Esophagus muscularis mucosa (tissue), 4 donors: ENCODE measurements at regions not wholly inside any gene's neighbourhood (a gene's known extent, or its start where the extent isn't known, plus 50 kb on each side); places are given as distances from the start of the nearest gene placed in this dataset.

Experiments
- EP300 ChIP-seq: sonication (generic); formaldehyde crosslinking; IDR thresholded peaks from one replicate; pipeline ENCODE4 v1.6.1; 2017; ENCODE audit warnings: antibody characterized with exemption
- POLR2A ChIP-seq: fragments of 450-650 bp; IDR thresholded peaks from one replicate; pipeline ENCODE4 v1.6.1; 2017; ENCODE audit warnings: antibody characterized with exemption, moderate library complexity, mild to moderate bottlenecking, low read depth
- POLR2AphosphoS5 ChIP-seq, 2 donors: sonication (generic); formaldehyde crosslinking; IDR thresholded peaks; one replicate each; pipeline ENCODE4 v1.6.1; 2017; ENCODE audit warnings: antibody characterized with exemption in 2 of 2
- TF ChIP-seq, protein P1 (sequence below), 3 experiments: fragments of 200-600 bp in 2 of 3; fragments of 450-650 bp in 1 of 3; sonication (generic) in 2 of 3; IDR thresholded peaks; one replicate each; pipeline ENCODE4 v1.5.1; 2017 to 2019; ENCODE audit warnings: antibody characterized with exemption in 3 of 3, mild to moderate bottlenecking in 2 of 3, moderate library complexity in 1 of 3

DNA sequence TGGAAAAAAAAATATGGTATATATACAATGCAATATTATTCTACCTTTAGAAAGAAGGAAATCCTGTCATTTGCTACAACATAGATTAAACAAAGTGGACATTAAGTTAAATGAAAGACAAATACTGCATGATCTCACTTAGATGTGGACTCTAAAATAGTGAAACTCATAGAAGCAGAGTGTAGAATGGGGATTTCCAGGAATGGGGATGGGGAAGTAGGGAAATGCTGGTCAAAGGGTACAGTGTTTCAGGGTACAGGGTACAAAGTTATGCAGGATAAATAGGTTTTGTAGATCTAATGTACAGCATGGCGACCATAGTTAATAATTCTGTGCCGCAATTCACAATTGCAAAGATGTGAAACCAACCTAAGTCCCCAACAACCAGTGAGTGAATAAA lies 385.5 kb downstream of the SFMBT2 start:
- TF ChIP-seq, protein P1, sequence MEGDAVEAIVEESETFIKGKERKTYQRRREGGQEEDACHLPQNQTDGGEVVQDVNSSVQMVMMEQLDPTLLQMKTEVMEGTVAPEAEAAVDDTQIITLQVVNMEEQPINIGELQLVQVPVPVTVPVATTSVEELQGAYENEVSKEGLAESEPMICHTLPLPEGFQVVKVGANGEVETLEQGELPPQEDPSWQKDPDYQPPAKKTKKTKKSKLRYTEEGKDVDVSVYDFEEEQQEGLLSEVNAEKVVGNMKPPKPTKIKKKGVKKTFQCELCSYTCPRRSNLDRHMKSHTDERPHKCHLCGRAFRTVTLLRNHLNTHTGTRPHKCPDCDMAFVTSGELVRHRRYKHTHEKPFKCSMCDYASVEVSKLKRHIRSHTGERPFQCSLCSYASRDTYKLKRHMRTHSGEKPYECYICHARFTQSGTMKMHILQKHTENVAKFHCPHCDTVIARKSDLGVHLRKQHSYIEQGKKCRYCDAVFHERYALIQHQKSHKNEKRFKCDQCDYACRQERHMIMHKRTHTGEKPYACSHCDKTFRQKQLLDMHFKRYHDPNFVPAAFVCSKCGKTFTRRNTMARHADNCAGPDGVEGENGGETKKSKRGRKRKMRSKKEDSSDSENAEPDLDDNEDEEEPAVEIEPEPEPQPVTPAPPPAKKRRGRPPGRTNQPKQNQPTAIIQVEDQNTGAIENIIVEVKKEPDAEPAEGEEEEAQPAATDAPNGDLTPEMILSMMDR (IDR thresholded peaks at IDR 0.05): no peak
- TF ChIP-seq EP300: no peak
- TF ChIP-seq POLR2A: no peak
- no peak for TF ChIP-seq POLR2AphosphoS5 (IDR thresholded peaks at IDR 0.05)
